ENCODE measurements at regions not wholly inside any gene's neighbourhood (a gene's known extent, or its start where the extent isn't known, plus 50 kb on each side); places are given as distances from the start of the nearest gene placed in this dataset.

DNA sequence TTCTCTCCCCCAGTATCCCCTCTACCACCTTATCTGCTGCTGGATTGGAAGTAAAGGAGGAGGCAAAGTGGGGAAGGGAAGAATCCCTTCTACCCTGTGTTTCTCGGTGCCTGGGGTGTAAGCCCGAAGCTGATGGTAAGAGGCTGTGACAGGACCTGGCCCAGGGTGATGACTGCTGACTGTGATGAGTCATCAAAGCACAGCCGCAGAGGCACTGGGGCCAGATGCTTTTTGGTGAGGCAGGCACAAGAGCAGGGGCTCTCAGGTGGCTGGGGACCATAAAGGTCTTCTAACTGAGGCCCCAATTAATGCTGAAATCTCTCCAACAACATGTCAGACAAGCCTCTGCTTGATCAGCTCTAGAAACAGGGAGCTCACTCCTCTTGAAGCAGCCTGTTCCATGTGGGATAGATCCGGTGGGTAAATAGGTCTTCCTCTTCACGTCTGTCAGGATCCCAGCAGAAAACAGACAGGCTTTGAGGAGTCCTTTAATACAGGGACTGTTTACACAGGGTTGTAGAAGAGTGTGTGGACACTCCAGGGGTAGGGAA, 86.1 kb upstream of the PCBD1 start:
- no peak overlapping the region for H3K27ac ChIP-seq
- H3K4me2 ChIP-seq (ENCODE audit: unreplicated experiment), result no peak overlapping the region
- H4K20me1 ChIP-seq (ENCODE audit: insufficient read depth), result no peaks in the 10 kb centered on the region
- DNase-seq, result peak; percentile 48
- H3K4me3 ChIP-seq, result no peak overlapping the region
- no peaks in the 10 kb centered on the region for H3K36me3 ChIP-seq (ENCODE audit: low read depth)
- no peak overlapping the region for H3K9ac ChIP-seq
- H3K9me2 ChIP-seq (ENCODE audit: insufficient read depth), result no peaks in the 10 kb centered on the region
- H3K27me3 ChIP-seq (replicated peaks; ENCODE audit: insufficient read depth), result peaks cover 10% of the 10 kb centered on the region
- no peaks in the 10 kb centered on the region for H3F3A ChIP-seq (ENCODE audit: insufficient read depth)
- H3K4me1 ChIP-seq (ENCODE audit: insufficient read depth), result no peaks in the 10 kb centered on the region
- H3K9me3 ChIP-seq (ENCODE audit: low read depth), result no peaks in the 10 kb centered on the region
- H2AFZ ChIP-seq, result no peak overlapping the region
- WGBS, 2 experiments (ENCODE audit: low coverage in 1 of 2, low lambda C conversion rate in 2 of 2, missing lambda C conversion rate in 2 of 2), result 12 to 16% methylated on average over 5 of the region's 5 CpGs
- H3K79me2 ChIP-seq (ENCODE audit: insufficient read depth), result no peaks in the 10 kb centered on the region
- in situ Hi-C loops (cut with MboI), result no loop called here
- TF ChIP-seq EZH2 (IDR thresholded peaks at IDR 0.05; ENCODE audit: insufficient read depth, poor library complexity, severe bottlenecking), result no peak

DNA sequence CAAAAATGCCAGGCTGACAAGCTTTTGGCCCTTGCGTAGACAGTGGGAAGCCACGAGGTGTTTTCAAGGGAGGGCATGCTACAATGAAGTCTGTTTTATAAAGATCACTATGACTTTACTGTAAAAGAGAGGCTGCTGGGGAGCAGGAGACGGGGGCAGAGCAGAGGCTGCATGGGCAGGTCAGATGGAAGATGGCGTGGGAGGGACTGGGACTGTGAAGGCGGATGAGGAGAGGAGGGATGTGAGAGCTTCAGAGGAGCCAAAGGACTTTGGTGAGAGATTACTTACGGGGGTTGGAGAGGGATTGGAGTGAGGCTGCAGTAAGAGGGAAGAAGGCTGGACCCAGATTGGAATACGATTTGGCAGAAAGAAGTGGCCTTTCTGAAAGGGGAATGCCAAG, 86.6 kb upstream of the PCBD1 start:
- H3K4me2 ChIP-seq (ENCODE audit: unreplicated experiment), result no peak overlapping the region
- no peak for DNase-seq
- peaks cover 10% of the 10 kb centered on the region for H3K27me3 ChIP-seq (replicated peaks; ENCODE audit: insufficient read depth)
- H4K20me1 ChIP-seq (ENCODE audit: insufficient read depth), result no peaks in the 10 kb centered on the region
- WGBS, 2 experiments (ENCODE audit: low coverage in 1 of 2, low lambda C conversion rate in 2 of 2, missing lambda C conversion rate in 2 of 2), result 48 to 51% methylated on average over 7 of the region's 7 CpGs
- TF ChIP-seq EZH2 (IDR thresholded peaks at IDR 0.05; ENCODE audit: insufficient read depth, poor library complexity, severe bottlenecking) (no peak), EZH2phosphoT487 (IDR thresholded peaks at IDR 0.05; ENCODE audit: insufficient read depth, low read depth) (no peak)
- no peak overlapping the region for H3K27ac ChIP-seq
- H3K4me1 ChIP-seq (ENCODE audit: insufficient read depth), result no peaks in the 10 kb centered on the region
- no peaks in the 10 kb centered on the region for H3K9me3 ChIP-seq (ENCODE audit: low read depth)
- H3K79me2 ChIP-seq (ENCODE audit: insufficient read depth), result no peaks in the 10 kb centered on the region
- no peak overlapping the region for H3K9ac ChIP-seq
- in situ Hi-C loops (cut with MboI), result no loop called here
- H3F3A ChIP-seq (ENCODE audit: insufficient read depth), result no peaks in the 10 kb centered on the region
- no peaks in the 10 kb centered on the region for H3K36me3 ChIP-seq (ENCODE audit: low read depth)
- H3K9me2 ChIP-seq (ENCODE audit: insufficient read depth), result no peaks in the 10 kb centered on the region
- no peak overlapping the region for H3K4me3 ChIP-seq
- no peak overlapping the region for H2AFZ ChIP-seq

DNA sequence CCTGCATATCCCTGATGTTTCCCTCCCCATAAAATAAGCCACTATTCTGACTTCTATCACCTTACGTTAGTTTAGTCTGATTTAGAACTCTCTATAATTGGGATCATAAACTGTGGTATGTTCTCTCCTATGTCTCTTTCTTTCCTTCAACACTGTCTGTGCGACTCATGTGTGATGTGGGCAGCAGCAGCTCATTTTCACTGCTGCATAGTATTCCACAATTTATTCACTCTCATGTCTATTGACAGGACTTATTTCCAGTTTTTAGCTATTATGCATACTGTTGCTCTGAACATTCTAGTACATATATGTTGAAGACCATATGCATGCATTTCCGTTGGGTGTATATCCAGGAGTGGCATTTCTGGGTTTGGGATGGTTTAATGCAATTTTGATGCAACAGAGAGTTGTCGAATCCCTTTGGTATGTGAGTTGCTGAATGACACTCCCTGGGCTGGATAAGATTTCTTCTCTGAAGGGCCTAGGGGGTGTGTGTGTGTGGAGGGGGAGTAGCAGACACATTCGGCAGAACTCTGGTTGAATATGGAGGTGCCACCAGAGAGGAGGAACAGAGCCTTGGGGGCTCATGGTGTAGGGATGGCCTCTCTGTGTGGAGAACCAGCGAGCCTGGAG, 87.8 kb upstream of the PCBD1 start:
- Histone ChIP-seq H3K36me3 (ENCODE audit: low read depth) (no peaks in the 10 kb centered on the region), H3F3A (ENCODE audit: insufficient read depth) (no peaks in the 10 kb centered on the region), H3K4me1 (ENCODE audit: insufficient read depth) (no peaks in the 10 kb centered on the region), H3K4me2 (ENCODE audit: unreplicated experiment) (no peak overlapping the region), H3K9me2 (ENCODE audit: insufficient read depth) (no peaks in the 10 kb centered on the region), H3K9me3 (ENCODE audit: low read depth) (no peaks in the 10 kb centered on the region), H3K27ac (no peak overlapping the region), H3K4me3 (no peak overlapping the region), H2AFZ (no peak overlapping the region), H3K9ac (no peak overlapping the region), H3K79me2 (ENCODE audit: insufficient read depth) (no peaks in the 10 kb centered on the region), H3K27me3 (replicated peaks; ENCODE audit: insufficient read depth) (peaks cover 10% of the 10 kb centered on the region), H4K20me1 (ENCODE audit: insufficient read depth) (no peaks in the 10 kb centered on the region)
- 51 to 62% methylated on average over 6 of the region's 6 CpGs for WGBS, 2 experiments (ENCODE audit: low coverage in 1 of 2, low lambda C conversion rate in 2 of 2, missing lambda C conversion rate in 2 of 2)
- no peak for DNase-seq
- in situ Hi-C loops (cut with MboI), result no loop called here
- TF ChIP-seq EZH2phosphoT487 (IDR thresholded peaks at IDR 0.05; ENCODE audit: insufficient read depth, low read depth), result no peak
- no peak for TF ChIP-seq EZH2 (IDR thresholded peaks at IDR 0.05; ENCODE audit: insufficient read depth, poor library complexity, severe bottlenecking)

DNA sequence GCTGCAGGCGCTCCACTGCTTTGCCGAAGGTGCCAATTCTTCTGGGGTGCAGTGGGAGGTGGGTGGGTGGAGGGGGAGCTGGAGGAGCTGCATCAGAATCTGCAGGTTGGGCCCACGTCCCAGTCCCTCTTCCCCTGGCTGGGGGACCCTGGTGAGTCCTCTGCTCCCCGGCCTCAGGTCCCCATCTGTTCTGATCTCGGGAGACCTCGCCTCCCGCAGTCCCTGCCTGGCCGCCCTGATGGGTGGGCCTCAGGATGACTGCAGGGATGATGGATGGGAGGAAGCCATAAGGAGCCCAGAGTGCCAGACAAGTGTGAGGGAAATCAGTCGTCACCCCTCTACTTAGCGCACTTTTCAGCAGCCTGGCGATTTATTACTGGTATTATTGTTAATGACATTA, 89.3 kb upstream of the PCBD1 start:
- H3K9me3 ChIP-seq (ENCODE audit: low read depth), result no peaks in the 10 kb centered on the region
- no peaks in the 10 kb centered on the region for H3K36me3 ChIP-seq (ENCODE audit: low read depth)
- H3K9me2 ChIP-seq (ENCODE audit: insufficient read depth), result no peaks in the 10 kb centered on the region
- H3K27me3 ChIP-seq (replicated peaks; ENCODE audit: insufficient read depth), result peaks cover 10% of the 10 kb centered on the region
- no peak overlapping the region for H3K4me2 ChIP-seq (ENCODE audit: unreplicated experiment)
- 65 to 68% methylated on average over 11 of the region's 11 CpGs for WGBS, 2 experiments (ENCODE audit: low coverage in 1 of 2, low lambda C conversion rate in 2 of 2, missing lambda C conversion rate in 2 of 2)
- H3K4me1 ChIP-seq (ENCODE audit: insufficient read depth), result no peaks in the 10 kb centered on the region
- no peaks in the 10 kb centered on the region for H4K20me1 ChIP-seq (ENCODE audit: insufficient read depth)
- in situ Hi-C loops (cut with MboI), result no loop called here
- H3K79me2 ChIP-seq (ENCODE audit: insufficient read depth), result no peaks in the 10 kb centered on the region
- TF ChIP-seq EZH2phosphoT487 (IDR thresholded peaks at IDR 0.05; ENCODE audit: insufficient read depth, low read depth) (no peak), EZH2 (IDR thresholded peaks at IDR 0.05; ENCODE audit: insufficient read depth, poor library complexity, severe bottlenecking) (no peak)
- no peak overlapping the region for H3K9ac ChIP-seq
- H2AFZ ChIP-seq, result no peak overlapping the region
- H3K4me3 ChIP-seq, result no peak overlapping the region
- no peak overlapping the region for H3K27ac ChIP-seq
- H3F3A ChIP-seq (ENCODE audit: insufficient read depth), result no peaks in the 10 kb centered on the region
- DNase-seq, result no peak
